H1 (cell line): ENCODE measurements at regions not wholly inside any gene's neighbourhood (a gene's known extent, or its start where the extent isn't known, plus 50 kb on each side); places are given as distances from the start of the nearest gene placed in this dataset.

Experiments used
- CTCF ChIA-PET: fragments of 300-600 bp; sonication (Branson Sonifier 250); formaldehyde crosslinking; loops from one replicate; lab custom pipeline; 2021; ENCODE audit not compliant: partially characterized antibody; lab: Charles Lee
- POLR2A ChIA-PET: fragments of 300-600 bp; sonication (Branson Sonifier 250); formaldehyde crosslinking; loops from one replicate; lab custom pipeline; 2021; ENCODE audit warnings: inconsistent platforms; ENCODE audit not compliant: partially characterized antibody; lab: Charles Lee
- DNase-seq, 2 experiments: peaks; one replicate each; pipeline versions ENCODE4 v3.0.0 to v3.0.0-alpha.2; 2010 to 2022; ENCODE audit warnings: low spot score in 2 of 2, low read depth in 1 of 2, mixed read lengths in 1 of 2
- FAIRE-seq: peaks from 2 replicates; lab custom pipeline; 2011; peaks lifted over from hg19 to GRCh38; lab: Jason Lieb, UNC
- H2AFZ ChIP-seq: 2 replicates; pipeline ENCODE4 v1.8.1; 2012; ENCODE audit warnings: low read length, inconsistent platforms
- H2AK5ac ChIP-seq: 2 replicates; pipeline ENCODE4 v1.6.1; 2013; ENCODE audit warnings: low read depth, low read length
- H2BK120ac ChIP-seq: replicated peaks from 2 replicates; pipeline ENCODE3; 2013; ENCODE audit warnings: low read depth, low read length, inconsistent platforms
- H2BK12ac ChIP-seq: 2 replicates; pipeline ENCODE4 v1.6.1; 2013; ENCODE audit warnings: low read depth, low read length
- H2BK15ac ChIP-seq: 2 replicates; pipeline ENCODE4 v1.6.1; 2013; ENCODE audit warnings: low read length
- H2BK20ac ChIP-seq: 2 replicates; pipeline ENCODE4 v1.6.1; 2013; ENCODE audit warnings: low read length
- H2BK5ac ChIP-seq: 2 replicates; pipeline ENCODE4 v1.6.1; 2013; ENCODE audit warnings: low read depth, low read length
- H3K14ac ChIP-seq: 2 replicates; pipeline ENCODE4 v1.6.1; 2013; ENCODE audit warnings: inconsistent platforms; ENCODE audit not compliant: insufficient read length
- H3K18ac ChIP-seq: 2 replicates; pipeline ENCODE4 v1.6.1; 2013; ENCODE audit warnings: low read length; ENCODE audit errors: extremely low read depth
- H3K23ac ChIP-seq: 2 replicates; pipeline ENCODE4 v1.6.1; 2013; ENCODE audit warnings: inconsistent platforms; ENCODE audit not compliant: insufficient read length
- H3K23me2 ChIP-seq: 2 replicates; pipeline ENCODE4 v1.6.1; 2013; ENCODE audit warnings: low read depth, low read length
- H3K27ac ChIP-seq: 2 replicates; pipeline ENCODE4 v1.6.1; 2011; ENCODE audit warnings: low read depth, low read length, inconsistent platforms
- H3K27me3 ChIP-seq, 4 experiments: replicated peaks in 1 of 4; 1 replicate in 1 of 4; 2 replicates in 3 of 4; pipeline versions ENCODE4 v1.6.1 to v1.8.1; 2011 to 2013; ENCODE audit warnings: low read length in 3 of 4, mild to moderate bottlenecking in 3 of 4, inconsistent platforms in 2 of 4, mixed read lengths in 2 of 4, moderate library complexity in 1 of 4; ENCODE audit not compliant: control insufficient read depth in 3 of 4, insufficient read depth in 3 of 4; ENCODE audit errors: extremely low read depth in 1 of 4
- H3K36me3 ChIP-seq, 4 experiments: 2 replicates each; pipeline versions ENCODE4 v1.6.1 to v1.8.1; 2011 to 2013; ENCODE audit warnings: mild to moderate bottlenecking in 4 of 4, low read length in 3 of 4, moderate library complexity in 2 of 4, control low read depth in 1 of 4, inconsistent platforms in 1 of 4; ENCODE audit not compliant: insufficient read depth in 4 of 4, control insufficient read depth in 2 of 4
- H3K4ac ChIP-seq: replicated peaks from 2 replicates; pipeline ENCODE3; 2013; ENCODE audit warnings: low read length, low read depth, mixed read lengths, inconsistent platforms; ENCODE audit not compliant: insufficient read length
- H3K4me1 ChIP-seq, 4 experiments: replicated peaks in 1 of 4; 1 replicate in 1 of 4; 2 replicates in 3 of 4; pipeline versions ENCODE4 v1.6.1 to v1.8.1; 2011 to 2013; ENCODE audit warnings: low read length in 3 of 4, inconsistent platforms in 2 of 4, mixed read lengths in 1 of 4; ENCODE audit not compliant: insufficient read depth in 4 of 4, control insufficient read depth in 3 of 4
- H3K4me2 ChIP-seq, 2 experiments: 2 replicates each; pipeline versions ENCODE4 v1.6.1 to v1.8.1; 2011 to 2013; ENCODE audit warnings: low read depth in 2 of 2, low read length in 2 of 2, control low read depth in 1 of 2, inconsistent platforms in 1 of 2, mild to moderate bottlenecking in 1 of 2; ENCODE audit not compliant: insufficient read depth in 1 of 2
- H3K4me3 ChIP-seq, 4 experiments: fragments of 200-600, 300-600 bp in 1 of 4; sonication (generic), shearing (Covaris generic), sonication (Bioruptor Twin) in 1 of 4; 2 replicates each; pipeline versions ENCODE4 v1.5.1 to v1.8.1; 2011 to 2016; ENCODE audit warnings: low read length in 4 of 4, low read depth in 3 of 4, control low read depth in 2 of 4, inconsistent platforms in 2 of 4, mild to moderate bottlenecking in 2 of 4, mixed read lengths in 1 of 4, moderate library complexity in 1 of 4; ENCODE audit not compliant: insufficient read depth in 2 of 4; ENCODE audit errors: extremely low read depth in 1 of 4
- H3K56ac ChIP-seq: replicated peaks from 2 replicates; pipeline ENCODE3; 2013; ENCODE audit warnings: low read depth, mild to moderate bottlenecking, mixed read lengths, low read length, inconsistent platforms; ENCODE audit not compliant: insufficient read length
- H3K79me1 ChIP-seq: 2 replicates; pipeline ENCODE4 v1.6.1; 2013; ENCODE audit warnings: low read depth, low read length, control low read depth
- H3K79me2 ChIP-seq, 2 experiments: 2 replicates each; pipeline versions ENCODE4 v1.6.1 to v1.8.1; 2012 to 2013; ENCODE audit warnings: low read length in 2 of 2, mild to moderate bottlenecking in 2 of 2, inconsistent platforms in 1 of 2; ENCODE audit not compliant: insufficient read depth in 2 of 2, control insufficient read depth in 1 of 2
- H3K9ac ChIP-seq, 4 experiments: replicated peaks in 1 of 4; 1 replicate in 1 of 4; 2 replicates in 3 of 4; pipeline versions ENCODE4 v1.6.1 to v1.8.1; 2011 to 2013; ENCODE audit warnings: low read depth in 3 of 4, low read length in 3 of 4, control low read depth in 2 of 4, mild to moderate bottlenecking in 2 of 4, moderate library complexity in 2 of 4, inconsistent platforms in 1 of 4; ENCODE audit errors: extremely low read depth in 1 of 4
- H3K9me3 ChIP-seq, 2 experiments: 2 replicates each; pipeline versions ENCODE4 v1.6.1 to v1.8.1; 2012 to 2013; ENCODE audit warnings: mild to moderate bottlenecking in 2 of 2, moderate library complexity in 2 of 2, control low read depth in 1 of 2, inconsistent platforms in 1 of 2, low read depth in 1 of 2, low read length in 1 of 2, mixed read lengths in 1 of 2; ENCODE audit not compliant: insufficient read depth in 2 of 2
- H4K20me1 ChIP-seq, 2 experiments: replicated peaks in 1 of 2; 2 replicates each; pipeline versions ENCODE3 to v1.8.1; 2011 to 2013; ENCODE audit warnings: inconsistent platforms in 2 of 2, low read length in 2 of 2, mild to moderate bottlenecking in 1 of 2; ENCODE audit not compliant: insufficient read depth in 2 of 2, control insufficient read depth in 1 of 2
- H4K5ac ChIP-seq: 2 replicates; pipeline ENCODE4 v1.6.1; 2013; ENCODE audit warnings: low read length, low read depth, mixed read lengths, inconsistent platforms; ENCODE audit not compliant: insufficient read length
- H4K8ac ChIP-seq: 2 replicates; pipeline ENCODE4 v1.8.0; 2013; ENCODE audit warnings: mild to moderate bottlenecking, moderate library complexity, low read length, inconsistent platforms; ENCODE audit not compliant: insufficient read depth; ENCODE audit errors: extremely low read depth
- H4K91ac ChIP-seq: replicated peaks from 2 replicates; pipeline ENCODE3; 2013; ENCODE audit warnings: low read length, mixed read lengths, inconsistent platforms; ENCODE audit not compliant: insufficient read length
- CREB1 ChIP-seq: IDR thresholded peaks from 2 replicates; pipeline ENCODE4 v1.6.1; 2012; ENCODE audit warnings: inconsistent platforms
- NRF1 ChIP-seq: IDR thresholded peaks from 2 replicates; pipeline ENCODE4 v1.6.1; 2011; ENCODE audit warnings: mild to moderate bottlenecking, low read depth, low read length, improper control_type of control experiment
- PHF8 ChIP-seq: fragments of 200-600 bp; sonication (generic); conservative IDR thresholded peaks from 2 replicates; pipeline ENCODE4 v1.7.1; 2012; ENCODE audit warnings: low read depth, mild to moderate bottlenecking, inconsistent platforms, low read length, moderate library complexity
- RFX5 ChIP-seq: IDR thresholded peaks from 2 replicates; pipeline ENCODE4 v1.6.1; 2011; ENCODE audit warnings: low read depth, low read length, improper control_type of control experiment, borderline replicate concordance
- SIRT6 ChIP-seq: IDR thresholded peaks from one replicate; pipeline ENCODE4 v1.7.1; 2012; ENCODE audit warnings: low read length, inconsistent platforms
- SP4 ChIP-seq: IDR thresholded peaks from 2 replicates; pipeline ENCODE4 v1.6.1; 2012; ENCODE audit warnings: low read length, inconsistent platforms
- TAF7 ChIP-seq: optimal IDR thresholded peaks from 2 replicates; pipeline ENCODE3; 2011; ENCODE audit warnings: low read depth, mild to moderate bottlenecking, inconsistent platforms, low read length, moderate library complexity, borderline replicate concordance
- TCF12 ChIP-seq: IDR thresholded peaks from 2 replicates; pipeline ENCODE4 v1.6.1; 2011; ENCODE audit warnings: low read depth, mild to moderate bottlenecking, low read length
- YY1 ChIP-seq: IDR thresholded peaks from 2 replicates; pipeline ENCODE4 v1.6.1; 2011; ENCODE audit warnings: low read depth, mild to moderate bottlenecking, low read length
- WGBS, 2 experiments: shearing (Covaris generic) in 1 of 2; methylation state at CpG; one replicate each; pipeline versions ENCODE4 v1.1.6 to v1.1.7; 2013 to 2015; ENCODE audit warnings: low lambda C conversion rate in 2 of 2, mixed read lengths in 2 of 2, inconsistent platforms in 1 of 2, low coverage in 1 of 2, missing lambda C conversion rate in 1 of 2; ENCODE audit not compliant: insufficient replicate concordance in 2 of 2, insufficient coverage in 1 of 2, insufficient read length in 1 of 2; ENCODE audit errors: extremely low coverage in 1 of 2, missing lambda C conversion rate in 1 of 2; 5-methylcytosine and 5-hydroxymethylcytosine counted together
- TF ChIP-seq, protein P1 (sequence below): IDR thresholded peaks from 2 replicates; pipeline ENCODE4 v1.6.1; 2012; ENCODE audit warnings: inconsistent platforms
- TF ChIP-seq, protein P2 (sequence below): IDR thresholded peaks from 2 replicates; pipeline ENCODE4 v1.6.1; 2011; ENCODE audit warnings: low read depth, mild to moderate bottlenecking, low read length; ENCODE audit not compliant: insufficient read depth

DNA sequence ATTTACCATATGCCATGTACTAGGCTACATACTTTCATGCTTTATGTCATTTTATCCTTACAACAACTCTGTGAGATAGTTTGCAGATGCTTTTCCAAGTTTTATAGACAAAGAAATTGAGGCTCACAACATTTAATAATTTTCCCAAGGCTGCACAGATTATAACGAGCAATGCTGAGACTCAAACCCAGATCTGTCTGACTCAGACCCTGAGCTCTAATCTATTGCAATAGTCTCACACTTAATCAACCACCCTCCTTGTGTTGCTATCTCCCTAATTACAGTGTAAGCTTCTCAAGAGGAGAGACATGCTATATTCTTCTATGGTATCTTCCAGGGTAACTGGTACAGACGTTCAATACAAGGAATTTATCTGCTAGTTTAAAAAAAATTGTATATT lies 247.6 kb downstream of the WDR11 start:
- H2AFZ ChIP-seq: no peak overlapping the region
- H2BK5ac ChIP-seq: no peak overlapping the region
- DNase-seq (no peak), FAIRE-seq (no peak)
- no peak overlapping the region for H4K91ac ChIP-seq
- H4K20me1 ChIP-seq: no peaks in the 10 kb centered on the region
- H3K56ac ChIP-seq: no peak overlapping the region
- no peak overlapping the region for H3K14ac ChIP-seq
- no peaks in the 10 kb centered on the region for H3K79me1 ChIP-seq
- no peak overlapping the region for H3K27ac ChIP-seq
- H3K4me2 ChIP-seq: no peak overlapping the region
- no peak overlapping the region for H2BK20ac ChIP-seq
- H3K9ac ChIP-seq: no peak overlapping the region
- H3K23ac ChIP-seq: no peak overlapping the region
- ChIA-PET CTCF (no interaction called here), POLR2A (no interaction called here)
- H2BK120ac ChIP-seq: no peak overlapping the region
- H2AK5ac ChIP-seq: no peak overlapping the region
- no peaks in the 10 kb centered on the region for H3K23me2 ChIP-seq
- no peaks in the 10 kb centered on the region; a peak in 1 of 7 replicates for H3K27me3 ChIP-seq
- WGBS, 2 experiments: 80% methylated on average over 2 of the region's 2 CpGs; no CpG with 5 or more reads in 1 of the 2 experiments
- H3K18ac ChIP-seq: no peak overlapping the region
- H4K8ac ChIP-seq: no peak overlapping the region
- no peak overlapping the region for H3K4me3 ChIP-seq
- no peak overlapping the region for H3K4ac ChIP-seq
- no peaks in the 10 kb centered on the region for H3K4me1 ChIP-seq
- H2BK15ac ChIP-seq: no peak overlapping the region
- no peaks in the 10 kb centered on the region for H3K36me3 ChIP-seq
- no peak overlapping the region for H4K5ac ChIP-seq
- no peaks in the 10 kb centered on the region for H3K9me3 ChIP-seq
- H2BK12ac ChIP-seq: no peak overlapping the region
- no peaks in the 10 kb centered on the region for H3K79me2 ChIP-seq
- no peak for TF ChIP-seq CREB1
- TF ChIP-seq YY1: no peak
- TF ChIP-seq SIRT6: no peak
- TF ChIP-seq SP4: no peak
- TF ChIP-seq RFX5: no peak
- no peak for TF ChIP-seq NRF1
- TF ChIP-seq TCF12: no peak
- no peak for TF ChIP-seq TAF7
- TF ChIP-seq, protein P1, sequence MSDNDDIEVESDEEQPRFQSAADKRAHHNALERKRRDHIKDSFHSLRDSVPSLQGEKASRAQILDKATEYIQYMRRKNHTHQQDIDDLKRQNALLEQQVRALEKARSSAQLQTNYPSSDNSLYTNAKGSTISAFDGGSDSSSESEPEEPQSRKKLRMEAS: no peak
- TF ChIP-seq, protein P2, sequence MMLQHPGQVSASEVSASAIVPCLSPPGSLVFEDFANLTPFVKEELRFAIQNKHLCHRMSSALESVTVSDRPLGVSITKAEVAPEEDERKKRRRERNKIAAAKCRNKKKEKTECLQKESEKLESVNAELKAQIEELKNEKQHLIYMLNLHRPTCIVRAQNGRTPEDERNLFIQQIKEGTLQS: no peak
- TF ChIP-seq PHF8: no peak
